Small intestine (tissue), 7 donors: ENCODE measurements at regions not wholly inside any gene's neighbourhood (a gene's known extent, or its start where the extent isn't known, plus 50 kb on each side); places are given as distances from the start of the nearest gene placed in this dataset.

ENCODE experiments used
- DNase-seq, 2 donors: peaks; one replicate each; pipeline versions ENCODE4 v3.0.0 to v3.0.0-alpha.2; 2013
- FAIRE-seq: peaks from 2 replicates; lab custom pipeline; 2012; peaks lifted over from hg19 to GRCh38; lab: Jason Lieb, UNC
- H3K27ac ChIP-seq, 3 donors: one replicate each; pipeline ENCODE4 v1.5.1; 2013; ENCODE audit warnings: low read length in 2 of 3, mild to moderate bottlenecking in 2 of 3, control low read depth in 1 of 3, inconsistent platforms in 1 of 3, low read depth in 1 of 3, moderate library complexity in 1 of 3
- H3K27me3 ChIP-seq, 3 donors: one replicate each; pipeline ENCODE4 v1.6.1; 2013; ENCODE audit warnings: low read length in 3 of 3, inconsistent platforms in 1 of 3; ENCODE audit not compliant: control insufficient read depth in 3 of 3, insufficient read depth in 3 of 3
- H3K36me3 ChIP-seq, 3 donors: one replicate each; pipeline ENCODE4 v1.6.1; 2013; ENCODE audit warnings: low read length in 3 of 3, inconsistent platforms in 1 of 3, low read depth in 1 of 3, mild to moderate bottlenecking in 1 of 3, moderate library complexity in 1 of 3; ENCODE audit not compliant: control insufficient read depth in 3 of 3, insufficient read depth in 2 of 3
- H3K4me1 ChIP-seq, 3 donors: one replicate each; pipeline ENCODE4 v1.6.1; 2013; ENCODE audit warnings: low read length in 2 of 3, inconsistent platforms in 1 of 3, low read depth in 1 of 3, mild to moderate bottlenecking in 1 of 3, moderate library complexity in 1 of 3; ENCODE audit not compliant: control insufficient read depth in 3 of 3, insufficient read depth in 2 of 3
- H3K4me3 ChIP-seq, 3 donors: one replicate each; pipeline ENCODE4 v1.5.1; 2013; ENCODE audit warnings: low read length in 3 of 3, control low read depth in 1 of 3, inconsistent platforms in 1 of 3, low read depth in 1 of 3, mild to moderate bottlenecking in 1 of 3, moderate library complexity in 1 of 3
- H3K9me3 ChIP-seq, 2 donors: one replicate each; pipeline ENCODE4 v1.6.1; 2013; ENCODE audit warnings: low read depth in 1 of 2, low read length in 1 of 2; ENCODE audit not compliant: control insufficient read depth in 2 of 2, insufficient read depth in 1 of 2
- WGBS, 3 donors: extraction: QIAGEN DNeasy Blood & Tissue Kit; methylation state at CpG; one replicate each; pipeline ENCODE4 v1.1.7; 2013; 5-methylcytosine and 5-hydroxymethylcytosine counted together
- donor health status: healthy with polysubstance abuse.
- donor health status: control.
- donor health status: control.
- donor health status: Bipolar disorder and iron deficiency.
- donor health status: healthy.

- no peaks in the 10 kb centered on the region for H3K27me3 ChIP-seq
- no peaks in the 10 kb centered on the region for H3K36me3 ChIP-seq
- H3K27ac ChIP-seq = no peak overlapping the region
- FAIRE-seq (no peak), DNase-seq (no peak)
- WGBS, 3 donors = 70 to 82% (median 81%) methylated on average over 2 of the region's 2 CpGs
- H3K4me1 ChIP-seq = no peaks in the 10 kb centered on the region
- peaks cover 0 to 5% of the 10 kb centered on the region in 2 donors for H3K9me3 ChIP-seq
- H3K4me3 ChIP-seq = no peak overlapping the region
Measured at GRCh38 chr5:68983043-68983442, 110.8 kb upstream of the SLC30A5 start.

GRCh38 chr5:68983959-68984358 is 109.9 kb upstream of the SLC30A5 start:
- no peaks in the 10 kb centered on the region for H3K4me1 ChIP-seq
- DNase-seq (no peak), FAIRE-seq (no peak)
- peaks cover 0 to 5% of the 10 kb centered on the region in 2 donors for H3K9me3 ChIP-seq
- no peak overlapping the region for H3K4me3 ChIP-seq
- H3K36me3 ChIP-seq = no peaks in the 10 kb centered on the region
- WGBS, 3 donors = 66 to 81% (median 71%) methylated on average over 3 of the region's 3 CpGs
- H3K27ac ChIP-seq = no peak overlapping the region
- H3K27me3 ChIP-seq = no peaks in the 10 kb centered on the region

- Histone ChIP-seq H3K4me3 (no peak overlapping the region), H3K4me1 (no peaks in the 10 kb centered on the region), H3K27me3 (no peaks in the 10 kb centered on the region), H3K27ac (no peak overlapping the region), H3K36me3 (no peaks in the 10 kb centered on the region), H3K9me3 (no peaks in the 10 kb centered on the region)
- WGBS, 3 donors = 98 to 100% (median 100%) methylated on average over 1 of the region's 1 CpG
- FAIRE-seq = no peak
- DNase-seq = no peak
Measured at GRCh38 chr5:68991279-68992084, 102.3 kb upstream of the SLC30A5 start.

GRCh38 chr5:68994645-68995044 is 99.2 kb upstream of the SLC30A5 start:
- no peak for DNase-seq
- FAIRE-seq = no peak
- H3K27ac ChIP-seq = no peak overlapping the region
- no peaks in the 10 kb centered on the region for H3K9me3 ChIP-seq
- no peaks in the 10 kb centered on the region for H3K27me3 ChIP-seq
- no peaks in the 10 kb centered on the region for H3K4me1 ChIP-seq
- H3K36me3 ChIP-seq = no peaks in the 10 kb centered on the region
- 53 to 77% (median 66%) methylated on average over 4 of the region's 4 CpGs for WGBS, 3 donors
- no peak overlapping the region for H3K4me3 ChIP-seq

GRCh38 chr5:68995845-68996545 is 97.8 kb upstream of the SLC30A5 start:
- WGBS, 3 donors = 75 to 82% (median 80%) methylated on average over 11 of the region's 11 CpGs
- no peak for FAIRE-seq
- H3K36me3 ChIP-seq = no peaks in the 10 kb centered on the region

GRCh38 chr5:68999181-68999580 is 94.6 kb upstream of the SLC30A5 start:
- H3K4me3 ChIP-seq = no peak overlapping the region
- FAIRE-seq (no peak), DNase-seq (no peak)
- H3K36me3 ChIP-seq = no peaks in the 10 kb centered on the region
- no peaks in the 10 kb centered on the region for H3K9me3 ChIP-seq
- 88 to 97% (median 95%) methylated on average over 3 of the region's 3 CpGs for WGBS, 3 donors
- no peak overlapping the region for H3K27ac ChIP-seq
- no peaks in the 10 kb centered on the region for H3K27me3 ChIP-seq
- no peaks in the 10 kb centered on the region for H3K4me1 ChIP-seq

More at GRCh38 chr5:68995845-68996545, 97.8 kb upstream of the SLC30A5 start:
- Histone ChIP-seq H3K27me3 (no peaks in the 10 kb centered on the region), H3K9me3 (no peaks in the 10 kb centered on the region), H3K27ac (no peak overlapping the region), H3K4me1 (no peaks in the 10 kb centered on the region), H3K4me3 (no peak overlapping the region)
- DNase-seq = no peak

GRCh38 chr5:69000216-69000919 is 93.4 kb upstream of the SLC30A5 start:
- WGBS, 3 donors = 85 to 90% (median 88%) methylated on average over 5 of the region's 5 CpGs
- FAIRE-seq = no peak

GRCh38 chr5:69000949-69001348 is 92.9 kb upstream of the SLC30A5 start:
- no peak for FAIRE-seq
- no peak overlapping the region for H3K27ac ChIP-seq

More at GRCh38 chr5:69000216-69000919, 93.4 kb upstream of the SLC30A5 start:
- no peaks in the 10 kb centered on the region for H3K4me1 ChIP-seq
- H3K27me3 ChIP-seq = no peaks in the 10 kb centered on the region
- H3K36me3 ChIP-seq = no peaks in the 10 kb centered on the region
- no peak overlapping the region for H3K27ac ChIP-seq
- H3K9me3 ChIP-seq = no peaks in the 10 kb centered on the region
- no peak overlapping the region for H3K4me3 ChIP-seq
- no peak for DNase-seq

More at GRCh38 chr5:69000949-69001348, 92.9 kb upstream of the SLC30A5 start:
- no peaks in the 10 kb centered on the region for H3K27me3 ChIP-seq
- 75 to 83% (median 77%) methylated on average over 2 of the region's 2 CpGs for WGBS, 3 donors
- no peaks in the 10 kb centered on the region for H3K36me3 ChIP-seq
- no peaks in the 10 kb centered on the region for H3K4me1 ChIP-seq
- no peaks in the 10 kb centered on the region for H3K9me3 ChIP-seq
- H3K4me3 ChIP-seq = no peak overlapping the region
- no peak for DNase-seq
